ENCODE measurements at regions not wholly inside any gene's neighbourhood (a gene's known extent, or its start where the extent isn't known, plus 50 kb on each side); places are given as distances from the start of the nearest gene placed in this dataset.
"Not testable (repeated sequence)": the region's sequence is repeated elsewhere in the genome, so short reads cannot be mapped to it uniquely, and the experiment has no call there.

GRCh38 chr1:96224229-96224628 is 497.4 kb upstream of the PTBP2 start:
- H3K4me1 ChIP-seq (ENCODE audit: control insufficient read depth, insufficient read depth, low read length); H3K36me3 ChIP-seq (ENCODE audit: control insufficient read depth in 2 of 2, insufficient read depth in 1 of 2, low read length in 2 of 2); H3K27ac ChIP-seq (ENCODE audit: extremely low read depth, low read depth, low read length); POLR2A ChIA-PET; CTCF ChIA-PET; H3K9me3 ChIP-seq (ENCODE audit: control insufficient read depth, insufficient read depth, low read depth, low read length); H3K4me3 ChIP-seq (ENCODE audit: low read depth, low read length): not testable (repeated sequence)

- Histone ChIP-seq H3K36me3 (ENCODE audit: control insufficient read depth in 2 of 2, insufficient read depth in 1 of 2, low read length in 2 of 2) (no peaks in the 10 kb centered on the region), H3K4me1 (ENCODE audit: control insufficient read depth, insufficient read depth, low read length) (peaks cover 13% of the 10 kb centered on the region), H3K9me3 (ENCODE audit: control insufficient read depth, insufficient read depth, low read depth, low read length) (no peaks in the 10 kb centered on the region), H3K4me3 (ENCODE audit: low read depth, low read length) (no peak overlapping the region), H3K27ac (ENCODE audit: extremely low read depth, low read depth, low read length) (no peak overlapping the region)
- no peak for TF ChIP-seq HOXA7 (CRISPR knock-in tag; IDR thresholded peaks at IDR 0.05; ENCODE audit: borderline replicate concordance)
- no peak for TF ChIP-seq ZNF169 (tag by site-specific recombination; IDR thresholded peaks at IDR 0.05)
- no peak for TF ChIP-seq ZNF292 (tag by site-specific recombination; IDR thresholded peaks at IDR 0.05; ENCODE audit: borderline replicate concordance, low read depth)
- no peak for TF ChIP-seq ZNF398 (tag by site-specific recombination; IDR thresholded peaks at IDR 0.05)
- TF ChIP-seq ZNF518A (tag by site-specific recombination; conservative IDR thresholded peaks at IDR 0.05; ENCODE audit: low read depth): no peak
- no peak for TF ChIP-seq HOXD13 (CRISPR knock-in tag; IDR thresholded peaks at IDR 0.05; ENCODE audit: borderline replicate concordance)
- no peak for TF ChIP-seq ZNF629 (tag by site-specific recombination; IDR thresholded peaks at IDR 0.05)
- TF ChIP-seq PRDM10 (tag by site-specific recombination; IDR thresholded peaks at IDR 0.05): no peak
- no peak for TF ChIP-seq ZBTB49 (tag by site-specific recombination; IDR thresholded peaks at IDR 0.05; ENCODE audit: low read depth)
- TF ChIP-seq ZSCAN16 (tag by site-specific recombination; IDR thresholded peaks at IDR 0.05): no peak
- TF ChIP-seq ZNF600 (tag by site-specific recombination; IDR thresholded peaks at IDR 0.05): no peak
- no peak for TF ChIP-seq ZNF792 (tag by site-specific recombination; IDR thresholded peaks at IDR 0.05)
- no peak for TF ChIP-seq ZXDB (tag by site-specific recombination; IDR thresholded peaks at IDR 0.05)
- POLR2A ChIA-PET: no interaction called here
- CTCF ChIA-PET: no interaction called here
These were observed 488.2 kb upstream of the PTBP2 start for GRCh38 chr1:96233422-96233821.

Measured in HEK293 (cell line).